Stimulated activated CD8-positive, alpha-beta memory T cell treated with anti-CD3 and anti-CD28 coated beads, Interleukin-15, amount 100 ng/mL, for 24 hours (primary cell): ENCODE measurements at regions not wholly inside any gene's neighbourhood (a gene's known extent, or its start where the extent isn't known, plus 50 kb on each side); places are given as distances from the start of the nearest gene placed in this dataset.

ENCODE experiments used
- DNase-seq: peaks from one replicate; pipeline ENCODE4 v3.0.0-alpha.2; 2020; ENCODE audit warnings: low read depth

DNA sequence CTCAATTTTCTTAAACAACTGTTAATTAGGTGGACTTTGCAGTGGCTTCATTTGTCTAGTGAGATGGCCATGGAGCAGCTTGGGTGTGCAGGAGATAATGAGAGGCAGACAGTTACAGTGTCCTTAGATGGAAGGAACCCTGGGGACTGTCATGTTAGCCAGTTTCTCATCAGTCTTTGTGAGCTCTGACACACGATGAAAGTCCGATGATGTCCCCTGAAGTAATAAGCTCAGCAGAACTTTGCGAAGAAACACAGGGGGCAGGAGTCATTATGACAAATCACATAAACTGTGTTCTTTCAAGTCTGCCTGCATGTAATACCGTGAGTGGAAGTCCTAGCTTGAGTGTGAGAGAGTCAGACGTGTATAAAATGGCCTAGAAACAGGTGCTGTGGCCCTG lies 201.8 kb downstream of the DRD1 start:
- no peak for DNase-seq

DNA sequence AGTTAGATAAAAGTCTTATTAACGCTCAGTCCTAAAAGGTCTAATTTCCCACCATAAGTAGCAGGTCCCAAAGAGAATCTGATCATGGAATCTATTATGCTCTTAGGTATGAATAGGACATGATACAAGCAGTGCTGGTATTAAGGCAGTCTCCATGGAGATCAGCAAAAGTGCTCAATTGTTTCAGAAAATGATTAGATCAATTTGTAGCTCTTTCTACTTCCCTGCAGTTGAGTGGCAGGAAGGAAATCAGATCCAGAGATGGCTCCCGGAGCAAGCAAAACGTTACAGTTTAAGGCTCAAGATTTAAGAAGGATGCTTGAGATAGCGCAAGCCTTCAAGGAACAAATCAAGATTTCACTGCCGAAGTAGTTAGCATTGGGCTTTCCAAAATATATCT lies 205.7 kb downstream of the DRD1 start:
- DNase-seq: no peak

DNA sequence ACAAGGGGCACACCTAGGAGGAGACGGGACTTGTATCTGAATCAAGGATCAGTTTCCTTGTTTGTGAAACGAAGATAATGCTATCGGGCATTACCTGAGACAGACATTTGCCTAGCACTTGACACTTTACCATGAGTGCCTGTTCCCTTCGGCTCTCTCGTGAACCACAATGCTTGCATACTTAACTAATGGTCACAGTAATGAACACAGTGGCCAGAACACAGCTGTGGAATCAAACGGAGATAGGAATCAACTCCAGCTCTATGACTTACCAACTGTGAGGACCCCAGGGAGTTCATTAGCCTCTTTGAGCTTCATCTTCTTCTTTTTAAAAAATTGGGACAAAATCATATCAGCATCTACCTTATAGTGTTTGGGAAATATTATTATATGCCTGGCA lies 207.8 kb downstream of the DRD1 start:
- DNase-seq: no peak

DNA sequence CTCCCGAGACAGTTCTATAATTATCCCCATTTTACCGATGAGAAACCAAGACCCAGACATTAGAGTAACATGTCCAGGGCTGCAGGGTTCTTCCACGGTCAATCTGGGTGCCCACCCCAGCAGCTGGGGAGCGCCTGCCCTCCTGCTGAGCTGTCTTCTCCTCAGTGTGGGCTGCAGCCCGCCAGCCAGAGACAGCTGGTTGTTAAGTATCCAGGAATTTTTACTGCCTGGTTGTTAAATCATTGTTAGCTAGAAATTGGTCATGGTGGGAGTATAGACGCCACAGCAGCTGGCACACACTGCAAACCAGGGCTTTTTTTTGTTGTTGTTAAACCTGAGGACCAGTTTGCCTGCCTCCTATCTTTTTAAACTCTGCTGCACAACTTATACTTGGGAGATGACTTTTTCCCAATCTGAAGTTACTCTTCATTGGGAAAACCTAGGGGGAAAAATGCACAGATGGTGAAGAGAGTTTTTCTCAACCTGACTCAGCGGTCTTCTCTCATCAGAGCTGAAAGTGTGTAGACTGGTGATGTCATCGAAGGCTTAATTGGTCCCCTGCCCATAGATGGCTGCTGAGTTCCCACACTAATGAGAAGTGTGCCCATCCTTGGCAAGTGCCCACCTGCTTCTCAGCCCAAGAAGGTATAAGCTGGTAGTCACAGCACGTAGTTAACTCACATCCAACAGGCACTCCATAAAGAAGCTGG lies 208.6 kb downstream of the DRD1 start:
- no peak for DNase-seq

DNA sequence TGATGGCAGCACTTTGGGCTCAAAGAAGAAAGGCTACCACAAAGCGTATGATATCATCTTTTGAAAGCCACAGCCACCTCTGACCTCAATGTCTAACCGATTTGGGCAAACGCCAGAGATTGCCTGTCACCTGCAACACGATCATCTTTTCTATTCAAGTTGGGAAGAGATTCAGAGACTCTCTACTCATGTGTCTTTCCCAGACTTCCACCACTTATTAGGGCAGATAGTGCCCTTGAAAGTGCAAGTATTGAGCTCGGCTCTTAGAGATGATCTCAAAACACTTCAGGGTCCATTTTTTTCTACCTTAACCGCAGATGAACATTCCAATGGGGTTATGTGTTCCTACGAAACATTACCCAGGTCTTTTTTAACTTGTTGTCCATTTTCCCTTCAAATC lies 213.7 kb downstream of the DRD1 start:
- no peak for DNase-seq

DNA sequence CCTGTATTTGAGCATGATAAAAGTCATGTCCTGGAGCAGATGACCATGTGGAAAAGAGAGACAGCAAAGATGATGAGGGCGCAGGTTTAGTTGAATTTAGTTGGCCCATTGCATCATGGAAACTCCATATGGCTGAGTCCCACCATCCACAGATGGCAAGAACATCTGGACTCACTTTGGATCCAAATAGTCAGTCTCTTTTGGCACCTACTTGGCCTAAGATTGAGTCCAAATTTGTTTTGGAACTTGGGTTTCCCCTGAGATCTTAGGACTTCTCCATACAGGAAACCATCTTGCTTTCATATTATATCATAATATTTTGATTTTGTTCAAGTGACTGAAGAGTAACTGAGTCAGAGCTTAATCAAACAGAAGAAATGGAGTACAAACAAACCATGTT lies 217.5 kb downstream of the DRD1 start:
- DNase-seq: no peak

DNA sequence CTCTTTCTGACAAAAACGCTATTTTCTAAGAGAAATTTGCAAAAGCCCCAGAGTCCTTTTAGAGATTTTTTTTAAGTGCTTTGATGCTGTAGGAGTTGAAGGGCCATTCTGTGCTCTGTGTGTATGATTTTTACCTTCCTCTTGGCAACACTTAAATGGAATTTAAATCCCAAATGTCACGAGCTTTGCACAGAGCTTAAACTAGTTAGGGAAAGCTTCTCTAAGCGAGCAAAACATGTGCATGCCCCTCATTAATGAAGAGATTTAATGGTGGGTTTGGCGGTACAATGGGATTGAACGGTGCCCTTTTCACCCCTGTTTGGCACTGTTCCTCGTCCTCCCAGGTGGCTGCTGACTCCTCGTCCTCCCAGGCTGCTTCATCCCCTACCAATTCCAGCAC lies 220.7 kb downstream of the DRD1 start:
- DNase-seq: no peak

DNA sequence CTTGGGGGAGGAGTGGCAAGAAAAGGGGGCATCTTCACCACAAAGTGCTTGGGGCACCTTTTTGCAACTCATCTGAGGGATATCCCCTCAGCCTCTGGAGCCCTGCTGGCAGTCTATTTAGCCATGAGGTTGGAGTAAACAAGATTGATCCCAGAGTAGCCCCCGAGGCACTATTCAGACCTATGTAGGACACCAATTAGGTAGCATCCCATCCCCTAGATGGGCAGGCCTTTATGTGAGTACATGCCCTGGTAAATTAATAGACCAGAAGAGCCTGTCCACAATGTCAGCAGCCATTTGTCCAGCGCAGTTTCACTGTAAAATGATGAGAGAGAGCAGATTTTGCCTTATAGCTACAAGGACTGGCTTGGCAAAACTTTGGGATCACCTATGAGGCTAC lies 221.4 kb downstream of the DRD1 start:
- DNase-seq: no peak

- DNase-seq: no peak
These were observed 223.4 kb downstream of the DRD1 start for GRCh38 chr5:175220549-175220948.

DNA sequence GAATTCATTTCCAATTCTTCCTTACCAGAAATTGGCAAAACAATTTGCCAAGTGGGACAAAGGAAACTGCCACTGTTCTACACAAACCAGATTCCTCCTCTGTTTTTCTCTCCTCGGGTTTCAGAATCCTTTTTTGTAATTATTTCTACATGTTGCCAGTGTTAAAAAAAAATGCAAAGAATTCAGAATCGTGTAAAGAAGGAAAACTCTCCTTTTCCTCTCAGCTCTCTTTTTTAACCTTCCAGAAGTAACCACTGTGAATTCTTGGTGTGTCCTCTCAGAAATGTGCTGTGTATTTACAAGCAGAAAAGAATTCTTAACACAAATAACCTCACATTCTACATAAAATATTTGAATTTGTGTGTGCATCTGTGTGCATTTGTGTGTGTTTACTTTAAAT lies 224.6 kb downstream of the DRD1 start:
- no peak for DNase-seq

- DNase-seq: no peak
These were observed 227.0 kb downstream of the DRD1 start for GRCh38 chr5:175216991-175217390.

DNA sequence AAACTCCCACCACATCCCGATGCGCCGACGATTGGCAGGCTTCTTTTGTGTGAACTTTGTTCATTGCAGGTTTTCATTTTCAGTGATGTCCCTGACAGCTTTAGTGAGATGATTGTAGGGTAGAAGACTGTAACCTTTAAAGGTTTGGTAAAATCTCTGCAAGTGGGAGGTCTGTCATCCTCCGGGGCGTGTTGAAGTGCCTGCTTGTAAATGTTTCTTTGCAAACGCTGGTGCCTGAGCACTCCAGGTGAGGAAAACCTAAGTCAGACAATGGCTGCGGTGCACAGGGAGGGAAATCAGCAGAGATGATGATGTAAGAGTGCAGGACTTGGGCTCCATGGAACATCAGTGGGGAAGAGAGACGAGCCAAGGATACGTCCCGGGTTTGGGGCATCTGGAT lies 228.1 kb downstream of the DRD1 start:
- DNase-seq: no peak

- DNase-seq: no peak
These were observed 229.8 kb downstream of the DRD1 start for GRCh38 chr5:175214152-175214551.

- no peak for DNase-seq
These were observed 231.8 kb downstream of the DRD1 start for GRCh38 chr5:175211956-175212756.

- DNase-seq: no peak
These were observed 236.5 kb downstream of the DRD1 start for GRCh38 chr5:175207321-175208040.

DNA sequence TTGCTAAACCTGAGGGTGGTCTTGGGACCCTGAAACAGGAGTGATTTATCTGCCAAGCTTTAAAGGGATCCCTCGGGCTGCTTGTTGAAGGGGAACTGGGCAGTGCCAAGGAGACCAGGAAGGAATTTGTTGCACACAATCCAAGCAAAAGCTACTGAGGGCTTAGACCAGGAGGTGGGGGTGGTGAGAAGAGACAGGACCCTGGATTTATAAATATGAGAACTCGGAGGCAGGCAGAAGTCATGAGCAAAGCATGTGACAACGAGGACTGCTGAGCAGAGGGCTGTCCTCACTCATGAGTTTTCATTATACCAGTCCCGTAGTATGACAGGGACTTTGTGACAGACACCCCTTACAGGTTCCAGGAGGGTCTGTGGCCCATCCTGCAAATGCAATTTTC lies 237.3 kb downstream of the DRD1 start:
- DNase-seq: no peak

DNA sequence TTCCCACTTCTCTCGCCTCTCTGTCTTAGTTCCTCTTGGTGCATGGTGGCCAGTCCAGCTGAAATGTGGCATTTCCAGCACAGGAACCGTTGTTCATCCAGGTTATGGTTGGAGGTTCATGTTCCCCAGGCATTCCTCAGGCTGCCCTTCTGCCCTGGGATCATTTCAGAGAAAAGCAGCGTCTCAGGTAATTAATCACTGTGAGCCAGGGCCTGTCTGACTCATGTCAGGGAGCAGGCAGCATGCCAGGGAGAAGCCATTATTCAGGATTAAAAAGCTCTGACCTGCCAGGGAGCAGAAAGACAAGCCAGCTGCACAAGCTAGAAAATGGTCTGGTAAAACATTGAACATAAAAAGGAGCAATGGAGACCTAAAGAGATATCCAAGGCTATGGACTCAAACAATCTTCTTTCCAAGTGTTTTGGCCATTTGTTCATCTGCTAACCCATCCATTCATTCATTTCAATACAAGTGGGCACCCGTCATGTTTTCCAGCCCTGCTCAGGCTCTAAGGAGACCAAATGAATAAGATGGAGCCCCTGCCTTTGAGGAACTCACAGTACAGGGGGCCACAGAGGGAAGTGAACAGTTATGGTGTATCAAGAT lies 241.4 kb downstream of the DRD1 start:
- DNase-seq: no peak

- no peak for DNase-seq
These were observed 242.6 kb downstream of the DRD1 start for GRCh38 chr5:175201393-175201792.

GRCh38 chr5:175195698-175196656 lies 248.0 kb downstream of the DRD1 start:
- DNase-seq: no peak

DNA sequence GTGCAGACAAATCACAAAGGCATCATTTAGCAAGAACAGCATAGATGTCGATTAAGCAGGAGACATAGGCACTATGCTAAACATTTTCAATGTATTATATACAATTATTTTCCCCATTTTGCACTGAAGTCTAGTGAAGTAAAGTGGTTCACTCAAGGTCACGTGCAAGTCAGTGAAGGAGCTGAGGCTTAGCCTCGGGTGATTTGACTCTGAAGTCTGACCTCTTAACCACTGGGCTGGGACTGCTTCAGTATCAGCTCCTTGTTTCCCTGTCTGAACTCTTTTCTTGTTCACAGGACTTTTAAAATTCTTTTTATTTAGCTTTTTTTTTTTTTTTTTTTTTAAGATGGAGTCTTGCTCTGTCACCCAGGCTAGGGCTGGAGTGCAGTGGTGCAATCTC lies 262.7 kb downstream of the DRD1 start:
- DNase-seq: no peak

GRCh38 chr5:175170899-175171298 lies 273.1 kb downstream of the DRD1 start:
- no peak for DNase-seq
